ENCODE measurements at regions not wholly inside any gene's neighbourhood (a gene's known extent, or its start where the extent isn't known, plus 50 kb on each side); places are given as distances from the start of the nearest gene placed in this dataset.

- TF ChIP-seq CTCF (IDR thresholded peaks at IDR 0.05) (no peak), POLR2AphosphoS5 (IDR thresholded peaks at IDR 0.05) (no peak), POLR2A (IDR thresholded peaks at IDR 0.05) (no peak)
Measured at GRCh38 chr9:88326936-88327335, 61.3 kb upstream of the SPIN1 start.
